ENCODE measurements at regions not wholly inside any gene's neighbourhood (a gene's known extent, or its start where the extent isn't known, plus 50 kb on each side); places are given as distances from the start of the nearest gene placed in this dataset.

- TF ChIP-seq INSM2 (tag by site-specific recombination; IDR thresholded peaks at IDR 0.05) (no peak), ZNF138 (tag by site-specific recombination; IDR thresholded peaks at IDR 0.05; ENCODE audit: borderline replicate concordance) (no peak)
Measured at GRCh38 chr5:169440107-169440705, 139.3 kb upstream of the SLIT3 start (continued).

DNA sequence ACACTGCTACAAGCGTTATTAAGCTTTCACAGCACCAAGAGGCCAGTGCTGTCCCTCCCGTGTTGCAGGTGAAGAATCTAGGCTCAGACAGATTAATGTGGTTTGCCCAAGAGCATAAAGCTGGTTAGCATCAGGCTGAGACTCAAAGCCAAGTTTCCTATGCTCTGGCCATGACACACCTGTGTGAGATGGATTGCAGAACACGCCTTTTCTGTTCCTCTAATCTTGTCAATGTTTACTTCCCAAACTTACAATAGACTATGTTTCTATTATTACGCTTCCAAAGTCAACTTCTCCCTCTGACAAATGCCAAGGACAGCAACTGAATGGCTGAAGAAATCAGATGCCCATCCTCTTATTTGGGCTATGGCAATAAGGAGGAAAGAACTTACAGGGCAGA, 138.4 kb upstream of the SLIT3 start:
- TF ChIP-seq ZNF514 (tag by site-specific recombination; IDR thresholded peaks at IDR 0.05), result no peak
- no peak for TF ChIP-seq KLF1 (tag by site-specific recombination; IDR thresholded peaks at IDR 0.05)
- TF ChIP-seq ZNF629 (tag by site-specific recombination; IDR thresholded peaks at IDR 0.05), result no peak
- CTCF ChIA-PET, result interaction anchor here (0.6 kb wide), 1 partner anchor 50 kb away, joined by 3 read pairs; no protein-coding TSS in a partner anchor
- no peak overlapping the region for H3K27ac ChIP-seq (ENCODE audit: extremely low read depth, low read depth, low read length)

DNA sequence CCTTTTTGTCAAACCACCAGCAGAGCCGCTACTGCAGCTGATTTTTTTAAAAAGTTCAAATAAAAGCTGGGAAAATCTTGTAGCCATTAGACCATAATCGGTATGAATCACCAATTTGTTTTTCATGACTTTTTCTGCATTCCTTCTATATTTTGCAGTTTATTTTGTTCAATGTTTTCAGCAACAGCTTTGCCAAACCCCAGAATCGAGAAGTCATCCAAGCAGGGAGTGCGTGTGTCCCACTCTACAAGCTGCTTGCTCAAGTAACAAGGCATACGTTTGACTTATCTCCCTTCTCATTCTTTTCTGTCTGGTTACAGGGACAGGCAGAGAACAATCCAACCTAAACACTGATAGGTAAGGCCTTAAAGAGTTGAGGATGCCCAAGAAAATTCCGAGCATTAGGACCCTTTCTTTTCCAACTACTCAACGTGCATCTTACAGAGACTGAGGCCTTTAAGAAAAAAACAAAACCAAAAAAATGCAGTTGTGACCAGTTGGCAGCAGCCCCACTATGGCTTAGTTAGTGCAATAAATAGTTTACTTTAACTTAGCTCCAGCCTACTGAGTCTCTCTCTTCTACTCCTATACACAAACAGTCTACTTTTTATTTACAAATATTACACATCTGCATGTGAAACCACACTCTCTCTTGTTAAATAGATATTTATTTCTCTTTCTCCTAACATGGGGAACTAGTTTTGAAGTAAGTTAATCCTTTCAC, 134.7 kb upstream of the SLIT3 start:
- H3K4me1 ChIP-seq (ENCODE audit: control insufficient read depth, insufficient read depth, low read length), result no peaks in the 10 kb centered on the region
- no peak overlapping the region for H3K4me3 ChIP-seq (ENCODE audit: low read depth, low read length)
- no peaks in the 10 kb centered on the region for H3K36me3 ChIP-seq (ENCODE audit: control insufficient read depth in 2 of 2, insufficient read depth in 1 of 2, low read length in 2 of 2)
- POLR2A ChIA-PET, result no interaction called here
- CTCF ChIA-PET, result no interaction called here
- H3K9me3 ChIP-seq (ENCODE audit: control insufficient read depth, insufficient read depth, low read depth, low read length), result no peaks in the 10 kb centered on the region
- H3K27ac ChIP-seq (ENCODE audit: extremely low read depth, low read depth, low read length), result no peak overlapping the region
- TF ChIP-seq ZNF23 (tag by site-specific recombination; IDR thresholded peaks at IDR 0.05; ENCODE audit: borderline replicate concordance) (no peak), HOXD13 (CRISPR knock-in tag; IDR thresholded peaks at IDR 0.05; ENCODE audit: borderline replicate concordance) (no peak), ZNF114 (tag by site-specific recombination; IDR thresholded peaks at IDR 0.05) (no peak), ZNF211 (tag by site-specific recombination; IDR thresholded peaks at IDR 0.05; ENCODE audit: low read depth) (no peak), ZNF433 (tag by site-specific recombination; IDR thresholded peaks at IDR 0.05; ENCODE audit: low read depth) (no peak), ZBTB48 (tag by site-specific recombination; IDR thresholded peaks at IDR 0.05) (no peak), ZNF2 (tag by site-specific recombination; IDR thresholded peaks at IDR 0.05) (no peak), ZNF350 (tag by site-specific recombination; IDR thresholded peaks at IDR 0.05) (no peak)
- TF ChIP-seq, protein P1, sequence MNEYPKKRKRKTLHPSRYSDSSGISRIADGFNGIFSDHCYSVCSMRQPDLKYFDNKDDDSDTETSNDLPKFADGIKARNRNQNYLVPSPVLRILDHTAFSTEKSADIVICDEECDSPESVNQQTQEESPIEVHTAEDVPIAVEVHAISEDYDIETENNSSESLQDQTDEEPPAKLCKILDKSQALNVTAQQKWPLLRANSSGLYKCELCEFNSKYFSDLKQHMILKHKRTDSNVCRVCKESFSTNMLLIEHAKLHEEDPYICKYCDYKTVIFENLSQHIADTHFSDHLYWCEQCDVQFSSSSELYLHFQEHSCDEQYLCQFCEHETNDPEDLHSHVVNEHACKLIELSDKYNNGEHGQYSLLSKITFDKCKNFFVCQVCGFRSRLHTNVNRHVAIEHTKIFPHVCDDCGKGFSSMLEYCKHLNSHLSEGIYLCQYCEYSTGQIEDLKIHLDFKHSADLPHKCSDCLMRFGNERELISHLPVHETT (tag by site-specific recombination; IDR thresholded peaks at IDR 0.05), result no peak
- TF ChIP-seq, protein P2, sequence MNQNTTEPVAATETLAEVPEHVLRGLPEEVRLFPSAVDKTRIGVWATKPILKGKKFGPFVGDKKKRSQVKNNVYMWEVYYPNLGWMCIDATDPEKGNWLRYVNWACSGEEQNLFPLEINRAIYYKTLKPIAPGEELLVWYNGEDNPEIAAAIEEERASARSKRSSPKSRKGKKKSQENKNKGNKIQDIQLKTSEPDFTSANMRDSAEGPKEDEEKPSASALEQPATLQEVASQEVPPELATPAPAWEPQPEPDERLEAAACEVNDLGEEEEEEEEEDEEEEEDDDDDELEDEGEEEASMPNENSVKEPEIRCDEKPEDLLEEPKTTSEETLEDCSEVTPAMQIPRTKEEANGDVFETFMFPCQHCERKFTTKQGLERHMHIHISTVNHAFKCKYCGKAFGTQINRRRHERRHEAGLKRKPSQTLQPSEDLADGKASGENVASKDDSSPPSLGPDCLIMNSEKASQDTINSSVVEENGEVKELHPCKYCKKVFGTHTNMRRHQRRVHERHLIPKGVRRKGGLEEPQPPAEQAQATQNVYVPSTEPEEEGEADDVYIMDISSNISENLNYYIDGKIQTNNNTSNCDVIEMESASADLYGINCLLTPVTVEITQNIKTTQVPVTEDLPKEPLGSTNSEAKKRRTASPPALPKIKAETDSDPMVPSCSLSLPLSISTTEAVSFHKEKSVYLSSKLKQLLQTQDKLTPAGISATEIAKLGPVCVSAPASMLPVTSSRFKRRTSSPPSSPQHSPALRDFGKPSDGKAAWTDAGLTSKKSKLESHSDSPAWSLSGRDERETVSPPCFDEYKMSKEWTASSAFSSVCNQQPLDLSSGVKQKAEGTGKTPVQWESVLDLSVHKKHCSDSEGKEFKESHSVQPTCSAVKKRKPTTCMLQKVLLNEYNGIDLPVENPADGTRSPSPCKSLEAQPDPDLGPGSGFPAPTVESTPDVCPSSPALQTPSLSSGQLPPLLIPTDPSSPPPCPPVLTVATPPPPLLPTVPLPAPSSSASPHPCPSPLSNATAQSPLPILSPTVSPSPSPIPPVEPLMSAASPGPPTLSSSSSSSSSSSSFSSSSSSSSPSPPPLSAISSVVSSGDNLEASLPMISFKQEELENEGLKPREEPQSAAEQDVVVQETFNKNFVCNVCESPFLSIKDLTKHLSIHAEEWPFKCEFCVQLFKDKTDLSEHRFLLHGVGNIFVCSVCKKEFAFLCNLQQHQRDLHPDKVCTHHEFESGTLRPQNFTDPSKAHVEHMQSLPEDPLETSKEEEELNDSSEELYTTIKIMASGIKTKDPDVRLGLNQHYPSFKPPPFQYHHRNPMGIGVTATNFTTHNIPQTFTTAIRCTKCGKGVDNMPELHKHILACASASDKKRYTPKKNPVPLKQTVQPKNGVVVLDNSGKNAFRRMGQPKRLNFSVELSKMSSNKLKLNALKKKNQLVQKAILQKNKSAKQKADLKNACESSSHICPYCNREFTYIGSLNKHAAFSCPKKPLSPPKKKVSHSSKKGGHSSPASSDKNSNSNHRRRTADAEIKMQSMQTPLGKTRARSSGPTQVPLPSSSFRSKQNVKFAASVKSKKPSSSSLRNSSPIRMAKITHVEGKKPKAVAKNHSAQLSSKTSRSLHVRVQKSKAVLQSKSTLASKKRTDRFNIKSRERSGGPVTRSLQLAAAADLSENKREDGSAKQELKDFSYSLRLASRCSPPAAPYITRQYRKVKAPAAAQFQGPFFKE (tag by site-specific recombination; IDR thresholded peaks at IDR 0.05; ENCODE audit: borderline replicate concordance), result no peak
- TF ChIP-seq, protein P3, sequence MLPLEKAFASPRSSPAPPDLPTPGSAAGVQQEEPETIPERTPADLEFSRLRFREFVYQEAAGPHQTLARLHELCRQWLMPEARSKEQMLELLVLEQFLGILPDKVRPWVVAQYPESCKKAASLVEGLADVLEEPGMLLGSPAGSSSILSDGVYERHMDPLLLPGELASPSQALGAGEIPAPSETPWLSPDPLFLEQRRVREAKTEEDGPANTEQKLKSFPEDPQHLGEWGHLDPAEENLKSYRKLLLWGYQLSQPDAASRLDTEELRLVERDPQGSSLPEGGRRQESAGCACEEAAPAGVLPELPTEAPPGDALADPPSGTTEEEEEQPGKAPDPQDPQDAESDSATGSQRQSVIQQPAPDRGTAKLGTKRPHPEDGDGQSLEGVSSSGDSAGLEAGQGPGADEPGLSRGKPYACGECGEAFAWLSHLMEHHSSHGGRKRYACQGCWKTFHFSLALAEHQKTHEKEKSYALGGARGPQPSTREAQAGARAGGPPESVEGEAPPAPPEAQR (tag by site-specific recombination; IDR thresholded peaks at IDR 0.05), result no peak
- TF ChIP-seq, protein P4, sequence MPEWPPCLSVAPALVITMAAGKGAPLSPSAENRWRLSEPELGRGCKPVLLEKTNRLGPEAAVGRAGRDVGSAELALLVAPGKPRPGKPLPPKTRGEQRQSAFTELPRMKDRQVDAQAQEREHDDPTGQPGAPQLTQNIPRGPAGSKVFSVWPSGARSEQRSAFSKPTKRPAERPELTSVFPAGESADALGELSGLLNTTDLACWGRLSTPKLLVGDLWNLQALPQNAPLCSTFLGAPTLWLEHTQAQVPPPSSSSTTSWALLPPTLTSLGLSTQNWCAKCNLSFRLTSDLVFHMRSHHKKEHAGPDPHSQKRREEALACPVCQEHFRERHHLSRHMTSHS (tag by site-specific recombination; IDR thresholded peaks at IDR 0.05), result no peak

More for the DNA sequence above, 138.4 kb upstream of the SLIT3 start:
- POLR2A ChIA-PET, result interaction anchor here (1.6 kb wide), 1 partner anchor 89 kb away, joined by 4 read pairs; no protein-coding TSS in a partner anchor
- Histone ChIP-seq H3K36me3 (ENCODE audit: control insufficient read depth in 2 of 2, insufficient read depth in 1 of 2, low read length in 2 of 2) (no peaks in the 10 kb centered on the region), H3K4me3 (ENCODE audit: low read depth, low read length) (no peak overlapping the region), H3K9me3 (ENCODE audit: control insufficient read depth, insufficient read depth, low read depth, low read length) (no peaks in the 10 kb centered on the region), H3K4me1 (ENCODE audit: control insufficient read depth, insufficient read depth, low read length) (peaks cover 8% of the 10 kb centered on the region)

Measured in HEK293 (cell line).